AG08395 (cell line): ENCODE measurements at regions not wholly inside any gene's neighbourhood (a gene's known extent, or its start where the extent isn't known, plus 50 kb on each side); places are given as distances from the start of the nearest gene placed in this dataset.
"Not testable (repeated sequence)": the region's sequence is repeated elsewhere in the genome, so short reads cannot be mapped to it uniquely, and the experiment has no call there.

Experiments
- DNase-seq: peaks from one replicate; pipeline ENCODE4 v3.0.0; 2012; ENCODE audit warnings: mixed read lengths, low spot score

- DNase-seq = no peak
Observed at GRCh38 chr6:27669624-27670301, 196.9 kb upstream of the ZNF184 start.

- no peak for DNase-seq
Observed at GRCh38 chr6:27669295-27669623, 196.4 kb upstream of the ZNF184 start.

- peak; percentile 30 for DNase-seq
Observed at GRCh38 chr6:27668442-27669294, 195.8 kb upstream of the ZNF184 start.

DNA sequence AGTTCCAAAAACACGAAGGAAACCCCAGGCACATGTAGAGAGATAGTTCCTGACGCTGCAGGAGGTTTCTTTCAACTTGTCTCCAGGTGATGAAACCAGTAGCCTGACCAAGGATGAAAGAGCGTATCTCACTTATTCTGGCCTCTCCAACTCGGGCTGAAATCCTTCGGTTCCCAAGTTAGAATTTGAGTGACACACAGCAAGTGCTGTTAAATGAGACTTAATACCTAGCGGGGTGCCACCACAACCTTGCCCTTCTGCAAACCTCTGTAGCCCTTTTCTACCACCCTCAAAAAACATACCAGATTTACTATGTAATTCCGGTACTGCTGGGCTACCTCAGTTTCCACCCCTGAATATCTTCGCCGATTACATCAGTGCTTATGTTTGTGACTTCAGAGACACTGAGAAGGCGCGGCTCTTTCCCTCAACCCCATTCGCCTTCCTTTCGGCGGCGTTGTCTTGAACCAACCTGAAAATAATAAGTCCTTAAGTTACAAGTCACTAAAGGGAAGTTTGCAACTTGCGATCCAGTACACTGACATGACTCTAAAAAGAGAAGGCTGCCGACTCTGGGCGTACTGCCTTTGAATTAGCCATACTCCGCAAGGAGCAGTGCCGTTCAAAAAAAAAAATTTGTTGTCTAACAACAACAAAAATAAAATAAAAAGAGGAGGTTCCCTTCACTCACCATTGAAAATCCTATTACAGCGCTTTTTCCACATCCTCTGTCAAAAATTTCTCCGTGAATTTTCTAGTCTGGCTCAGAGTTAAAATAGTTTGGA is 194.9 kb upstream of the ZNF184 start:
- DNase-seq = no peak

DNA sequence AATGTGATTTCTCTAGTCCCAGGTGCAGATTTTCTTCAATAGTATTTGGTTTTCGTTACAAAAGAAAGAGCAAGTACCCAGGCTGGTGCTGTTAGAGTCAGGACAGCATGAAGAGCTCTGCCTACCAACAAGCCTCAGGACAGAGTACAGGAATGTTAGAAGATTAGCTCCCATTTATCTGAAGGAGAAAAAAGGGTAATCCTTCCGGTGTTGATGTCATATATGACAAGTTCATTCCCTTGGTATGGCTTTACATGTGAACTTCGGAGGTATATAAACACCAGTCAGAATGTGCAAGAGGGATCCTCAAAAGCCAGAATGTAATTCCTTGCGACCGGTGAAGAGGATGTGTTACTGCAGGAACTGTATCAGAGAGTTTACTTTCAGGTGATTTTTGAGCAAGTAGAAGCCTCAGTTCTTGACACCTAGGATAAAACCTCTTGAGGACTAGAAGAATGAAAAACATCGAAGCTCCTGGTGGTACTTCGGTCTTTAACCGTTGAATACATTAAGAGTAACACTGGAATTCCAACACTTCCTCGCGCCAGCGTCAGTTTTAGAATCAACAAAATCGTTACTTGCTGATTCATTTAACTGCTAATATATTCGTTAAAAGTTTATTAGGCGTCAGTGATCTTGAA is 194.2 kb upstream of the ZNF184 start:
- DNase-seq = no peak

GRCh38 chr6:27662769-27663168 is 189.9 kb upstream of the ZNF184 start:
- DNase-seq = no peak

DNA sequence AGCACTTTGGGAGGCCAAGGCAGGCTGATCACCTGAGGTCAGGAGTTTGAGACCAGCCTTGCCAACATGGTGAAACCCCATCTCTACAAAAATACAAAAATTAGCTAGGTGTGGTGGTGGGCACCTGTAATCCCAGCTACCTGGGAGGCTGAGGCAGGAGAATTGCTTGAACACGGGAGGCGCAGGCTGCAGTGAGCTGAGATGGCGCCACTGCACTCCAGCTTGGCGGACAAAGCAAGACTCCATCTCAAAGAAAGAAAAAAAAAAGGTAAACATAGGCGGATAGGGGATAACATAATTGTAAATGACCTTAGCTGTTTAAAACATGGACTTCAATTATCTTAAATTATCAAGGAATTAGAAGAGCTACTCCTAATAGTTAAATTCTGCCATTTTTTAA is 189.3 kb upstream of the ZNF184 start:
- not testable (repeated sequence) for DNase-seq

DNA sequence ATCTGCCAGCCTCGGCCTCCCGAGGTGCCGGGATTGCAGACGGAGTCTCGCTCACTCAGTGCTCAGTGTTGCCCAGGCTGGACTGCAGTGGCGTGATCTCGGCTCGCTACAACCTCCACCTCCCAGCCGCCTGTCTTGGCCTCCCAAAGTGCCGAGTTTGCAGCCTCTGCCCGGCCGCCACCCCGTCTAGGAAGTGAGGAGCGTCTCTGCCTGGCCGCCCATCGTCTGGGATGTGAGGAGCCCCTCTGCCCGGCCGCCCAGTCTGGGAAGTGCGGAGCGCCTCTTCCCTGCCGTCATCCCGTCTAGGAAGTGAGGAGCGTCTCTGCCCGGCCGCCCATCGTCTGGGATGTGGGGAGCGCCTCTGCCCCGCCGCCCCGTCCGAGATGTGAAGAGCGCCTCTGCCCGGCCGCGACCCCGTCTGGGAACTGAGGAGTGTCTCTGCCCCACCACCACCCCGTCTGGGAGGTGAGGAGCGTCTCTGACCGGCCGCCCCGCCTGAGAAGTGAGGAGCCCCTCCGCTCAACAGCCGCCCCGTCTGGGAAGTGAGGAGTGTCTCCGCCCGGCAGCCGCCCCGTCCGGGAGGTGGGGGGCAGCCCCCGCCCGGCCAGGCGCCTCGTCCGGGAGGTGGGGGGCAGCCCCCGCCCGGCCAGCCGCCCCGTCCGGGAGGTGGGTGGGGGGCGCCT is 180.4 kb upstream of the ZNF184 start:
- DNase-seq = not testable (repeated sequence)

DNA sequence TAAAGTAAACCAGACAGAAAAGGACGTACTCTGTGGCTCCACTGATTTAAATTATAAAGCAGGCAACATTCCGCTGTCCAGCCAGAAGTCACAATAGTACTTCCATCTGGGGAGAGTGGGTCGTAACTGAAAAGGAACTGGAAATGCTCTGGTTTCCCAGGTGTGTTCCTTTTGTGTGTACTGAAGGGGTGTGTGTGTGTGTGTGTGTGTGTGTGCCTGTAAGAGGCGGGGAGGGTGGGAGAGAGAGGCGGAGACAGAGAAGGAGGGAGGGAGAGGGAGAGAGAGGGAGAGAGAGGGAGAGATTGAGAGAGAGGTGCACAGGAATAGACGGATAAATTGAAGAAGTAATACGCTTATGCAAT is 178.4 kb upstream of the ZNF184 start:
- DNase-seq = no peak

DNA sequence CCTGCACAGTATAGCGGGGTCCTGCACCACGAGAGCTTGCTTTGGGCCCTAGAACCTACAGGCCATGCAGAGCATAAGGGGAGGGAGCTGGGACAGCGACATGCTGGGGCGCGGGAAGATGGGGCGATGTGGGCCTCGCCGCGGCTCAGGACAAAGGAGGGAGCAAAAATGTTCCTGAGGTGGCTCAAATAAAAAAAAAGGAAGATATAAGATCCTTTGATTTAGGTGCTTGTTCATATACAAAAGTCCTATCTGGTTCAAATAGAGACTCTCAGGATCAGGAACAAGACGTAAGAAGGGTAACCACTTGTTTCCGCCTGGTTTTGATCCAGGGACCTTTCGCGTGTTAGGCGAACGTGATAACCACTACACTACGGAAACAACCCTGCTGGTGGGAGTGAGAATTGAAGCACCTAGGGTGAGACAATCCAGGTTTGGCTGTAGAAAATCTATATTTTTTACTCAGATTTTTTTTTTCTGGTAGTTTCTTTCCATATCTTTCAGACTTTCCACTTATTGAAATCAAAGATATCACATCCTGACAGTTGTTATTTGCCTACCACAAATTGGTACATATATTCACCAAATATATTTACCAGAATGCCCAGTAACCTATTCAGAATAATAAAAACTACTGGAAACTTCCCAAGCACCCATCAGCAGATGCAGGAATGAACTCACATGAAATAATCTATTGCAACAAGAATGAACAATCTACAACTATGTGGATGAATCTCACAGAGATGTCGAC is 177.9 kb upstream of the ZNF184 start:
- no peak for DNase-seq

DNA sequence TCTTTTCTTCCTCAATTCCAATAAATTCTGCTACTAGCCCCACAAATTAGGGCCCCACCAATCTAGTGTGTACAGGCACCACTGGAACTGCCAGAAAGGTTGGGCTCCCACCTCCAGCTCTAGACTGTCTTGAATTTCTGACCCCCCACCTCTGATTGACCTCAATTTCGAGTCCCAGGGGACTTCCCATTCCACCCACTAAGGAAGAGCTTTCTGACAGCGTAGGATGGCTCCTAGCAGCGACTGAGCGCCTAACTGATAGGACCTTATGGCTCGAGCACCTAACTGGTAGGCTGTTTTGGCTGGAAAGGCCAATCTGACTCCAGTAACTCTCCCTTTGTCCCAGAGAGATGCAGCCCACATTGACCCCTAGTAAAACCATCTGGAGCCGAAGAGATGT is 171.6 kb upstream of the ZNF184 start:
- no peak for DNase-seq

DNA sequence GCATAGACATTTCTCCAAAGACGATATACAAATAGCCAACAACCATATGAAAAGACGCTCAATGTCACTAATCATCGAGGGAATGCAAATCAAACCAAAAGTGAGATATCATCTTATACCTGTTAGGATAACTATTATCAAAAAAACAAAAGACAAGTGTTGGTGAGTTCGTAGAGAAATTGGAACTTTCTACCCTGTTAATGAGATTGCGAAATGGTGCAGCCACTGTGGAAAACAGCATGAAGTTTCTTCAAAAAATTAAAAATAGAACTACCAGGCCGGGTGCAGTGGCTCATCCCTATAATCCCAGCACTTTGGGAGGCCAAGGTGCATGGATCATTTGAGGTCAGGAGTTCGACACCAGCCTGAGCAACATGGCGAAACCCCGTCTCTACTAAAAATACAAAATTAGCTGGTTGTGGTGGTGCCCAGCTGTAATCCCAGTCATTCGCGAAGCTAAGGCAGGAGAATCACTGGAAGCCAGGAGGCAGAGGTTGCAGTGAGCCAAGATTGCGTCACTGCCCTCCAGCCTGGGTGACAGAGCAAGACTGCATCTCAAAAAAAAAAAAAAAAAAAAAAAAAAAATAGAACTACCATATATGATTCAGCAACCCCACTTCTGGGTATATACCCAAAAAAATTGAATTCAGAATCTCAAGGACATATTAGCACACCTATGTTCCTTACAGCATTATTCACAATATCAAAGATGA is 170.0 kb upstream of the ZNF184 start:
- no peak for DNase-seq

DNA sequence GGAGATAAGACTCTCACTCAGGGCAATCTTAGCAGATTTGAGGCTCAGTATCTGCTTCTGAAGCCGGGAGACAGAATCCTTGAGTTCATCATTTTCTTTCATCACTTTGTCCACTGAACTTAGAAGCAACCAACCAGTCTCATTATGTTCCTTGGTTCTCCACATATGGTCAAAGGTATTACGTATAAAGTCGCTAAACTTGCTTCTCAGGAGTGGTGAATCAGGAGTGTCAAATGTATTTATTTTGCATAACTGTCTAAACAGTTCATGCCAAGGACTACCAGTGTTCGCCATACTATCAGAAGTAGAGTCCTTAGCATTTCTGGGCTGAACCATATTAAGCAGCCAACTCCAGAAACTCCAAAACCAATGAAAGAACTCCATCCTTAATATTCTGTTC is 163.0 kb upstream of the ZNF184 start:
- not testable (repeated sequence) for DNase-seq

DNA sequence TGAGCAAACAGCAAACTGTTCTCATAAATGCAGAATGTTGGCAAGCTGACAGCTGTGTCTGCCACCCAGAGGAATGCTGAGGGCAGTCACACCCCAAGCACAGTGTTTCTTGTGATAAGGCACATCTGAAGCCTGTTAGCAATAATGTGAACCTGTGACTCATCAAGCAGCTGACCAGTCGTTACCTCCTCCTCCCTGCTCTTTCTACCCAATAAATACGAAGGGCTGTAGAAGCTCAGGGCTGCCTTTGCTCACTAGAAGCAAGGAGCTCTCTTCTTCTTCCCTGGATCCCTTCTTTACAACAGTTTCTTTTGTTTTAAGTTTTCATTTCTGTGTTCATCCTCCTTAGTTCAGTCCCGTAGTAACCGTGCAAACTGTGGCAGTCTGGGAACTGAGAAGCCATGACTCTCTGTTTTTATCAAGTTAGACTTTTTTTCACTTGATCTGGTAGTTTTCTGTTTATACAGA is 160.3 kb upstream of the ZNF184 start:
- not testable (repeated sequence) for DNase-seq

- DNase-seq = no peak
Observed at GRCh38 chr6:27631609-27631916, 158.7 kb upstream of the ZNF184 start.

GRCh38 chr6:27630727-27631608 is 158.1 kb upstream of the ZNF184 start:
- no peak for DNase-seq

DNA sequence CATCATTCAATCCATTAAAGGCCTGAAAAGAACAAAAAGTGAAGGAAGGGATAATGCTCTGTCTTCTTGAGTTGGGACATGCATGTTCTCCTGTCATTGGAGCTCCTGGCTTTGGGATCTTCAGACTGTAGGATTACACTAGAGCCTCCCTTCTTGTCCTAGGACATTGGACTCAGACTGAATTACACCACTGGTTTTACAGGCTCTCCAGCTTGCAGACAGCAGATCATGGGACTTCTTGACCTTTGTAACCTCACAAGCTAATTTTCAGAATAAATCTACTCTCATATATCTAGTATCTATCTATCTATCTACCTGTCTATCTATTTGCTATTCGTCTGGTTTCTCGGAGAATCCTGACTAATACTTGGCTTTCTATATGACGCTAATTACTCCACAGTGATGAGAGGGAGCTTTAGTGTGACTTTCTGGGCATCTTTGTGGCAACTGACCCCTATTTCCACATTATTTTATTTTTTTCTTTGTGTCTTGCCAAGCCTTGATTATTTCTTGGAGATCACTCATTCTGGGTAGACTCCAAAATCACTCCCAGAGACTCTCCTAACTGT is 151.9 kb upstream of the ZNF184 start:
- DNase-seq = no peak

- DNase-seq = no peak
Observed at GRCh38 chr6:27623103-27623502, 150.2 kb upstream of the ZNF184 start.

GRCh38 chr6:27619436-27619835 is 146.5 kb upstream of the ZNF184 start:
- DNase-seq = no peak
